ENCODE measurements at regions not wholly inside any gene's neighbourhood (a gene's known extent, or its start where the extent isn't known, plus 50 kb on each side); places are given as distances from the start of the nearest gene placed in this dataset.

DNA sequence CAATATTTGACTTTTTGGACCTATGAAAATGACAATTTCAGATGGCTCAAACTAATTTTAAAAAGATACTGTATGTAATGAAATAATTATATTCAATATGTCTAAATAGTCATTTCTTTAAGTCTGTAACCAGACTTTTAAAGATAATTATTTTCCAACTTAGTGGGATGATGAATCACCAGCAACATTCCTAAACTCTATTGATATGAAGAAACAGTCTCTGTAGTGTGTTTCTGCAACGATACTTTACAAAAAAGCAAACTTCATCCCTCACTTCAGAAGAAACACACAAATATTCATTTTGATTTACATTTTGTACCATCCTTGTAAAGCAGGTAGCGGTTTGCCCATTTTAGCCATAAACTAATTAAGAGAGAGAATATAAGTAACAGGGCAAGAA is 417.4 kb downstream of the EFNB2 start:
- Histone ChIP-seq H4K20me1 (ENCODE audit: control insufficient read depth, insufficient read depth, low read depth, low read length) (no peaks in the 10 kb centered on the region), H3K27ac (ENCODE audit: low read depth, low read length) (no peak overlapping the region), H3K27me3 (ENCODE audit: control insufficient read depth, low read length) (no peaks in the 10 kb centered on the region), H3K79me2 (ENCODE audit: control insufficient read depth, low read length) (no peaks in the 10 kb centered on the region), H3F3A (ENCODE audit: control insufficient read depth, insufficient read depth) (no peaks in the 10 kb centered on the region), H3K4me1 (ENCODE audit: control insufficient read depth, low read length) (no peaks in the 10 kb centered on the region), H3K9me2 (replicated peaks; ENCODE audit: control insufficient read depth, low read length) (no peaks in the 10 kb centered on the region), H3K9me3 (ENCODE audit: control insufficient read depth, insufficient read depth, low read length) (no peaks in the 10 kb centered on the region), H3K36me3 (ENCODE audit: control insufficient read depth, low read length) (no peaks in the 10 kb centered on the region), H3K4me2 (ENCODE audit: low read length) (no peak overlapping the region), H3K4me3 (ENCODE audit: low read length) (no peak overlapping the region)
- no peak for TF ChIP-seq EZH2phosphoT487 (IDR thresholded peaks at IDR 0.05; ENCODE audit: borderline replicate concordance, low read length)
- TF ChIP-seq, protein P1, sequence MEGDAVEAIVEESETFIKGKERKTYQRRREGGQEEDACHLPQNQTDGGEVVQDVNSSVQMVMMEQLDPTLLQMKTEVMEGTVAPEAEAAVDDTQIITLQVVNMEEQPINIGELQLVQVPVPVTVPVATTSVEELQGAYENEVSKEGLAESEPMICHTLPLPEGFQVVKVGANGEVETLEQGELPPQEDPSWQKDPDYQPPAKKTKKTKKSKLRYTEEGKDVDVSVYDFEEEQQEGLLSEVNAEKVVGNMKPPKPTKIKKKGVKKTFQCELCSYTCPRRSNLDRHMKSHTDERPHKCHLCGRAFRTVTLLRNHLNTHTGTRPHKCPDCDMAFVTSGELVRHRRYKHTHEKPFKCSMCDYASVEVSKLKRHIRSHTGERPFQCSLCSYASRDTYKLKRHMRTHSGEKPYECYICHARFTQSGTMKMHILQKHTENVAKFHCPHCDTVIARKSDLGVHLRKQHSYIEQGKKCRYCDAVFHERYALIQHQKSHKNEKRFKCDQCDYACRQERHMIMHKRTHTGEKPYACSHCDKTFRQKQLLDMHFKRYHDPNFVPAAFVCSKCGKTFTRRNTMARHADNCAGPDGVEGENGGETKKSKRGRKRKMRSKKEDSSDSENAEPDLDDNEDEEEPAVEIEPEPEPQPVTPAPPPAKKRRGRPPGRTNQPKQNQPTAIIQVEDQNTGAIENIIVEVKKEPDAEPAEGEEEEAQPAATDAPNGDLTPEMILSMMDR (IDR thresholded peaks at IDR 0.05; ENCODE audit: low read depth, low read length, poor library complexity, severe bottlenecking) = no peak

DNA sequence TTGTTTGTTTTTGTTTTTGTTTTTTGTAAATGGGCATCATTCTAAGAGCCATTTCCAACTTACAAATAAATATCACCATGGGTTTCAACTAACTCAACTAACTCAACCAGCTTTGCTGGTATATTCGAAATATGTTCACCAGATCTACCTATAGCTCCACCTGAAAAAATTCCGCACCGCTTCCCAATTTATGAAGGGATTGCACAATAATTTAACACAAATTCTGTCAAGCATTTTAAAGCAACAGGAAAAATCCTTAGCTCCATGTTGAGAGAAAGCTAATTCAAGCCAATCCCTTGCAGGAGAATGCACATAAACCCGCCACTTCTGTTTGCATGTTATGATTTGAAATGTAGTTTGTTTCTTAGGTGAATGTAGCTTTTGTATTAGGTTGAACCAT is 417.8 kb downstream of the EFNB2 start:
- Histone ChIP-seq H4K20me1 (ENCODE audit: control insufficient read depth, insufficient read depth, low read depth, low read length) (no peaks in the 10 kb centered on the region), H3F3A (ENCODE audit: control insufficient read depth, insufficient read depth) (no peaks in the 10 kb centered on the region), H3K27me3 (ENCODE audit: control insufficient read depth, low read length) (no peaks in the 10 kb centered on the region), H3K9me2 (replicated peaks; ENCODE audit: control insufficient read depth, low read length) (no peaks in the 10 kb centered on the region), H3K36me3 (ENCODE audit: control insufficient read depth, low read length) (no peaks in the 10 kb centered on the region), H3K4me3 (ENCODE audit: low read length) (no peak overlapping the region), H3K4me2 (ENCODE audit: low read length) (no peak overlapping the region), H3K79me2 (ENCODE audit: control insufficient read depth, low read length) (no peaks in the 10 kb centered on the region), H3K27ac (ENCODE audit: low read depth, low read length) (no peak overlapping the region), H3K4me1 (ENCODE audit: control insufficient read depth, low read length) (no peaks in the 10 kb centered on the region), H3K9me3 (ENCODE audit: control insufficient read depth, insufficient read depth, low read length) (no peaks in the 10 kb centered on the region)
- TF ChIP-seq, protein P1 (IDR thresholded peaks at IDR 0.05; ENCODE audit: low read depth, low read length, poor library complexity, severe bottlenecking) = no peak
- TF ChIP-seq EZH2phosphoT487 (IDR thresholded peaks at IDR 0.05; ENCODE audit: borderline replicate concordance, low read length) = no peak

- Histone ChIP-seq H3F3A (ENCODE audit: control insufficient read depth, insufficient read depth) (no peaks in the 10 kb centered on the region), H3K27me3 (ENCODE audit: control insufficient read depth, low read length) (no peaks in the 10 kb centered on the region), H3K4me3 (ENCODE audit: low read length) (no peak overlapping the region), H4K20me1 (ENCODE audit: control insufficient read depth, insufficient read depth, low read depth, low read length) (no peaks in the 10 kb centered on the region), H3K27ac (ENCODE audit: low read depth, low read length) (no peak overlapping the region), H3K9me2 (replicated peaks; ENCODE audit: control insufficient read depth, low read length) (no peaks in the 10 kb centered on the region), H3K4me1 (ENCODE audit: control insufficient read depth, low read length) (no peaks in the 10 kb centered on the region), H3K9me3 (ENCODE audit: control insufficient read depth, insufficient read depth, low read length) (no peaks in the 10 kb centered on the region), H3K4me2 (ENCODE audit: low read length) (no peak overlapping the region), H3K36me3 (ENCODE audit: control insufficient read depth, low read length) (no peaks in the 10 kb centered on the region), H3K79me2 (ENCODE audit: control insufficient read depth, low read length) (no peaks in the 10 kb centered on the region)
- TF ChIP-seq, protein P1 (IDR thresholded peaks at IDR 0.05; ENCODE audit: low read depth, low read length, poor library complexity, severe bottlenecking) = no peak
- no peak for TF ChIP-seq EZH2phosphoT487 (IDR thresholded peaks at IDR 0.05; ENCODE audit: borderline replicate concordance, low read length)
Observed at GRCh38 chr13:106117035-106117434, 418.4 kb downstream of the EFNB2 start.

DNA sequence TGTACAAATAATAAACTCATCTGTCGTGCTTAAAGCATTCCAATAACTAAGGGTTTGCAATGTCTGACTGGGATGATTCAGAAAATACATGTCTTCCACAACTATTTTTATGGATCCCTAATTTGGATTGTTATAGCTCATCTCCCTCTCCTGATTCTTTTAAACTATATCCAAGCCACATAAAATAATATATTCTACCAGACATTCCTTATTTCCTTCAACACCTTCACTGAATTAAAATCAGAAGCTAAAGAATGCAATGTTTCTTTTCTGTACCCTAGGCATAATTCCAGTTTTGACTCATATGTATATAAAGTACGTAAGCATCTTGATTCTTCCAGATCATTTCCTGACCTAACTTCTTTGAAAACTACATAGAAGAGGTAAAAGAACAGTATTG is 420.4 kb downstream of the EFNB2 start:
- Histone ChIP-seq H3K27ac (ENCODE audit: low read depth, low read length) (no peak overlapping the region), H4K20me1 (ENCODE audit: control insufficient read depth, insufficient read depth, low read depth, low read length) (no peaks in the 10 kb centered on the region), H3K9me3 (ENCODE audit: control insufficient read depth, insufficient read depth, low read length) (no peaks in the 10 kb centered on the region), H3K9me2 (replicated peaks; ENCODE audit: control insufficient read depth, low read length) (no peaks in the 10 kb centered on the region), H3K36me3 (ENCODE audit: control insufficient read depth, low read length) (no peaks in the 10 kb centered on the region), H3F3A (ENCODE audit: control insufficient read depth, insufficient read depth) (no peaks in the 10 kb centered on the region), H3K79me2 (ENCODE audit: control insufficient read depth, low read length) (no peaks in the 10 kb centered on the region), H3K4me3 (ENCODE audit: low read length) (no peak overlapping the region), H3K4me1 (ENCODE audit: control insufficient read depth, low read length) (no peaks in the 10 kb centered on the region), H3K4me2 (ENCODE audit: low read length) (no peak overlapping the region), H3K27me3 (ENCODE audit: control insufficient read depth, low read length) (no peaks in the 10 kb centered on the region)
- TF ChIP-seq, protein P1 (IDR thresholded peaks at IDR 0.05; ENCODE audit: low read depth, low read length, poor library complexity, severe bottlenecking) = no peak
- no peak for TF ChIP-seq EZH2phosphoT487 (IDR thresholded peaks at IDR 0.05; ENCODE audit: borderline replicate concordance, low read length)
